Right forelimb (tissue), 1 donor: ENCODE measurements at regions not wholly inside any gene's neighbourhood (a gene's known extent, or its start where the extent isn't known, plus 50 kb on each side); places are given as distances from the start of the nearest gene placed in this dataset.

Source experiments
- DNase-seq: peaks from one replicate; pipeline ENCODE4 v3.0.0-alpha.2; 2018

DNA sequence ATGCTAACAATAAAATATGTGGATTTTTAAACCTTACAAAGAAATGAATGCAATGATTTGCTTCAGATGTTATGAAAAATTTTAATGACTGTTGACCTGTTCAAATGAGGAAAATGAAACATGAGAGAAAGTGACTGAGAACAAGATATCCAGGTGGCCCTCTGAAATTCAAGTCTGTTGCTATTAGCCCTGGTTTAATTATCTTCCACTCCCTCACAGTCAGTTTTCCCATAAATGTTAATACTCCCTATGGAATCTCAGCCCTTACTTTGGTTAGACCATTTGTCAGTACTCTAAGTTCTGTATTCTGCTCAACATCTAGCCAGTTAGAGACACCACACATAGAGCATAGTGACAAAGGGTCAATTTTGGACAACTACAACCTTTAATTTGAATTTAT is 327.8 kb downstream of the PDGFC start:
- DNase-seq, result no peak

DNA sequence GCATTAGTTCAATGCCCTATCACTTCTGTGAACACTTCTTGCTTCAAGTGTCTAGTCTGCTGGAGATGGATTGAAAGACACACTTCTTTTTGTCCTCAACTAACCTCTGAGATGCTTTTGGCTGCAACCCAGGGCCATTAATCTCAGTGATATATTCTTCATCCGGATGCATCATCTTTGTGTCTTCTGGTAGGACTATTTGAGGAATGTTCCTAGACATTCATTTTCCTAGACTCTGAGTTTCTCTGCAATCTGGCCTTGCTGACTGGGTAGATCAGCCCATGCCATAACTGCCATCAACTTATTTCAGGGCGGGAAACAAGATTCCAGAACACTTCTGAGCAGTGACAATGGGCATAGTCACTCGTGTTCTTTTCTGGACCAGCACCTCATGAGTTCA is 329.4 kb downstream of the PDGFC start:
- DNase-seq, result no peak

DNA sequence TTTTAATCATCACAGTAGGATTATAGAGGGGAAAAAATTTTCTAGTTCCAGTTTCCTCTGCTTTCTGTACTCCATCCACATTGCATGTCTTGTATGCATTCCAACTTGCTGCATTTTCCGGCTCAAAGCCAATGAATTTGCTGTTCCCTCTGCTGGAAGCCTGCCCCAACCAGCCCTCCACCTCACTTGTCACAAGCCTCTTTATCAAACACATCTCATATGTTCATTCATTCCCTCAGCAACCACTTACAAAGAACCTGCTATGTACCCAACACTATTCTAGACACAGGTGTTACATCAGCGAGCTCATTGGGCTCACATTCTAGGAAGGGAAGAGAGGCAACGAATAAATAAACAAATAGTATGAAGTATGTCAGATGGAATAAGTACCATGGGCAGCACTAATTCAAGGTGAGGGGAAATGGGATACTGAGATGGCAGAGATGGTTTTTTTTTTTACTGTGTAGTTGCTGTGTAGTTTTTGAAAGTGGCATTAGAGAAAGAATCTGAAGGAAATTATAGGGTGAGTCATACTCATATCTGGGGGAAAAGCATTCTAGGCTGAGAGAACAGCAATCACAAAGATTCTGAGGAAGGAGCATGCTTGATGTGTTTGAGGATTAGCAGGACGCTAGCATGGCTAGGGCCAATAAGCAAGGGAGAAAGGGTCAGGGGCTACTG is 332.5 kb downstream of the PDGFC start:
- DNase-seq, result peak; percentile 59

DNA sequence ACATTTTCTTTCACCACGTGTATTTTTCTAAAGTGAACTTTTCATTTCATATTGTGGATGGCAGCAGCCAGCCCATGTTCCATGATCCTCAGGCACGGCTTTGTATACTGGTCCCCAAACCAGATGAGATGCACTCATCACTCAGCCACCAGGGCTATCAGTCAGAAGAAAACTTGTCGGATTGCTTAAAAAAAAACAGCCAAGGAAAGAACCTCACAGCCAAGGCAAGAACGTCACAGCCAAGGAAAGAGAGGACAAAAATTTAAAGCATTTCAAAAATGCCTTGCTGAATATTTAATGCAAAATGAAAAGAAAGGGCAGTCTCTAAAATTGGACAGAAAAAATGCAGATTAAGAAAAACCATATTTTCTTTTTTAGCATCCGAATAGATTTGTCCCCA is 333.3 kb downstream of the PDGFC start:
- no peak for DNase-seq

DNA sequence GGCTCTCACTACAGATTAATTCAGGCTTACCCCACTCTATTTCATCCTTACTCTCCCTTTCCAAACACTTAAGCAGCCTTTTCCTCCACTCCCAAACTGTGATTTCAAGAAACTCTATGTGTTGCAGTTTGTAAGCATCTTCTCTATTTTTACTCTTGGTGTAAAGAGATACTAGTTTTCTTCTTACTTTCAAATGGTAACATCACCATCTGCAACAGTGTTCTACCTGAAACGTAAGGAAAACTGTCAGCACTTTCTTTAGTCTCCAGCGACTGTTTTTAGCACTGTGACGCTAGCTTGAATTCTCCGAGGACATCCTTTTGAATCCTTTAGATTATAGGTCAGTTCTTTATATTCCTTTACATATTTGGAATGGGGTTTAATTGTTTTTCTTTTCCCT is 335.2 kb downstream of the PDGFC start:
- DNase-seq, result no peak

DNA sequence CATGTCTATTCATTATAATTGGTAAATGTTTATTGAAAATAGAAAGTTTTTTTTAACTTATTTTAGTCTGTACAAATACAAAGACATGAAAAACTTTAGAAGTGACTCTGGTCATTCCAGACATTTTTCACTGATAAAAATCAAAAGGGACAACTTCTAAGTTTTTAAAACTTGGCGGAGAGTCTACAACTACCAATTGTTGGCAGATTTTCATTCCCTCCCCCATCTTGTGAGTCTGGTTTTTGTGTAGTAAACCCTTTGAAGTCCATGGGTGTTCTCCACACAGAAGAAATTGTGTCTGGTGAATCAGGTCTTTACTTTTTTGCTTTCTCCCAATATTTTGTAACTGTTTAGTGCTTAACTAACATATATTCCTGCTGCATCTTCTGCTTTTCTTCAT is 336.5 kb downstream of the PDGFC start:
- DNase-seq, result no peak

DNA sequence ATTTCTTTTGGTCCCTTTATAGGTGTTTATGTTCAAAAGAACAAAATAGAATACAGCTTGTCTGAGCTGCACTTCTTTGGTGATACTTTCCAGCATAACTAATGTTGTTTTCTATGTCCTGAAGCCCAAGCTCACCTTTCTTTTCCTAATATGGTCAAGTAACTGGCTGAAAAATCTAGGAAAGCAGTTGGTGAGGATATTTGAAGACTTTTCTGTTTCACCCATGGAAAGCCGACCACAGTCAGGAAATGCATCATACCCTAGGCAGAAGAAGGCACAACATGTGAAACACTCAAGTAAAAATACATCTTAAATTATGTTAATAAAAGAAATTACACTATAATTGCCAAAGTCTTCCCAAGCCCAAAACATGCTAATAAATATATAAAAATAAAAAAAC is 337.0 kb downstream of the PDGFC start:
- DNase-seq, result no peak

DNA sequence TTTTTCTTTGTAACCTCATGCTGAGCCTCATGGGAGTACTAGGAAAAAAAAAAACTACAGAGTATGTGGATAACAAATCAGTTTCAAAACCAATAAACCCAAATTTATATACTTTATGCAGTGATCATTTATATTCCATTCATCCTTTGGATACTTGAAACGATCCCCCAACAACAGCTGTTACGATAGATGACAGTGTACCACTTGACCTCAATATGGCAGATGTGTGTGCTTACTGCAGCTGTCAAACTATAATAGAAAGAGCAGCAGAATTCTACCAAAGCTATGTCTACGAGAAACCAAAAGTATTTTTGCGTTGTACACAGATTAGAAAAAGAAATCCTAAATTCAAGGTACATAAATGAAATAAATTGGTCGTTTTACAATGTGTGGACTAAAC is 337.8 kb downstream of the PDGFC start:
- DNase-seq, result no peak

DNA sequence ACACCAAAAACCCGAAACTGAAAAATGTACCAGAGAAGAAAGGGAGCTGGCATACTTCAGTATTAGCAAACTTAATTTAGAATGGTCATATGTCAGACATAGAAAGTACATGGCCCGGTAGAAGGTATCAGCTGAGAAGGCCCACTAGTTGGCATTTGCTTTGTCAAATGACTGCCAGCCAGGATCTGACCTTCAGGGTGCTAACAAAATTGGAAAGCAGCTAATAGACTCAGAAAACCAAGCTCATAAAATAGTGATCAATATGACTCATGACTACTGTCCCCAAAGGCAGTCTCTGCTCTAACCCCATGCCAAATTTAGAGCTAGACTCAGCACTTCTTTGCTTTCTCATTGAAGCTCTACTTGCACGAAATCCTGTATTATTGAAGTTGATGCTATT is 342.7 kb downstream of the PDGFC start:
- no peak for DNase-seq

DNA sequence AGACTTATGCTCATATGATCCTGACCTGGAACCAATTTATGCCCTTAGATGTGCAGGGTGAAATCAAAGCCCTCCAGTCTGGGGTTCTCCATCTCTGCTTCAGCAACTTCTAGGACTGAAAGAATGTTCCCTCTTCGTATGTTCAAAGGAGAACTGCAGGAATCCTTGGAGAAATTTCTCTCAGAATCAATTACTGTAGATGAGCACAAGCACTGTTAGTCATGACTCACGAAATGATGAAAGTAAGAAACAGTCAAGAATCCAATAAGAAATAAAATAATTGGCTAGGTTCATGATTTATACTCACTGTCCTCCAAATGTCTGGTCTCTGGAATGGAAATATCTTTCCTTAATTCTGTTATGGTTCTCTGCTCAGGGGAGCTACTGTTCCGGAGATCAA is 348.2 kb downstream of the PDGFC start:
- DNase-seq, result no peak

DNA sequence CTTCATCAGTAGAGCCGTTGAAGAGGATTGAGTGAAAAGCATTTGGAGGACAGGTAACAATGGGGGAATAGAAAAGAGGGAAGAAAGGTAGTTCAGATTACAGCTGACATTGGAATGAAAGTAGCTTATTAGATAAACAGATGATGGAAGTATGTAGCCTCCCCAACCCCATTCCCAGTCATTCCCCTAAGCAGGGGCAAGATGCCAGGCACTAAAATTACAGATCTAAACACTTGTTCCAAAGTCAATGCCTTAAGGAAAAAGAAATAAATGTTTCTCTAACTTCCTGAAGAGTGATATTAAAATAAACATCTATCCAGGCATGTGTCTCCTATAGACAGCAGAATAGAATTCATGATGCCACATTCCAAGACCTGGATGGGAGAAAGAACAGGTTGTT is 350.8 kb downstream of the PDGFC start:
- DNase-seq, result no peak

DNA sequence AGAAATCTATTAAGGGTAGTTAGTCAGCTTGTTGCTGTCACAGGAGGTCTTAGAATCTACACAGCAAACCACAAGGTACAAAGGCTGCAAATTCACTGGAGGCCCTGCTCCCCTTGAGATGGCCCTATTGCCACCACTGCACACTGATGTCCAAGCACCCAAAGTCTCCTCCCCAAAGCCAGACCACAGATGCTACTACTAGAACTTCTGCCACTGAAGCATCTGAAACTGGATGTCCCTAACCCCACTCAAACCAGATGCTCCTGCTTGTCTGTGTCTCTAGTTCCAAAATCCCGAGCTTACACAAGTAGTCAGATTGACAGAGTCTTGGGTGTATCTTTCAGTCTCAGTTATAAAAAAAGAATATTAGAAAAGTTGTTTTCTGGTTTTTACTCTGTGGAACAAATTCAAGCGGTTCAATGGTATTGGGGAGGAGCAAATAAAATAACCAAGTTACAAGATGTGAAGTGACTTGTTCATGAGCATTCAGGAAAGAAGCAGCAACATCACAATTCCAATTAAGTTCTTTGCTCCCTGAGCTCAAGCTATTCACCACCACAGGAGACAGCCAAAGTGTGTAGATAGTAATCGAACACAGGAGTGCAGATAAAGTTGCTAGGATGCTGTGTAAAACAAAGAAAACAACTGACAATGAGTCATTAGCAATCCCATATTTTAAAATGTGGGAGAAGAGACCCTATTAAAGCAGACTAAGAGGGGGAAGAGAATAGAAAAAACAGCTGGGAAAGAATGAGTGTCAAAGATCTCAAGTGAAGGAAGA is 352.3 kb downstream of the PDGFC start:
- no peak for DNase-seq

DNA sequence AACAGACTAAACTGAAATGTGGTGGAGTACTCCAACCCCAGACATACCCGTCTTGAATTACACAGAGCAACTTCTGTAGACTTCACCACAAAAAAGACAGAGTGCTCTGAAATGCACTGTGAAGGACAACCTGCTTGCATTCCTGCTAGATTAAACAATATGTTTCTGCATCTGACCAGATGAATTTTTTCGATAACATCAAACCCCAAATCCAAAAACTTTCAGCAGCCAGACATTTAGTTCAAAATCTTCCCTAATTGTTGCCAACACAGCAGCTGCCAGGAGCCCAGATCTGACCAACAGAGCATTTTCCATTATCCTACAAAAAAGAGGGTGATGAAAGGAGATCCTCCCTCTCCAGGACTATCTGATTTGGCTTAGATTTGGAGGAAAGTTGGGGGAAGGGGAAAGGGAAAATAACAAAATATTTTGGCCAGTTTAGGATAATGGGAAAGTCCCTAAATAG is 356.5 kb downstream of the PDGFC start:
- no peak for DNase-seq

DNA sequence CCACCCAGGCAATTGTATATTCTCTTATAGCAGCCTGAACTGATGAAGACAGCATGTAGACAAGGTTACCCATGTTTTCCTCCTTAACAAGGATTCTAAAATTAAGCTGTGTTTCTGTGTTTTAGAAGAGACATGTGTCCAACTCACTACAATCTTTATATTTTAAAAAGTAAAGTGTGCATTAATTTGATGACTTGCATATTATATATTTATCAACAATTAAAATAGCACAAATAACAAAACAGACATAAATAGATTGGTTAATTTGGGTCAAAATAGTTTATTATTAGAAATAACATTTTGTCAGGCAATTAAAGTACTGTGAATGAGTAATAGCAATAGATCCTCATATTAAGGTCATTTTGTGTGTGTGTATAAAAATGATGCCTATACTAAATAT is 357.1 kb downstream of the PDGFC start:
- DNase-seq, result no peak

DNA sequence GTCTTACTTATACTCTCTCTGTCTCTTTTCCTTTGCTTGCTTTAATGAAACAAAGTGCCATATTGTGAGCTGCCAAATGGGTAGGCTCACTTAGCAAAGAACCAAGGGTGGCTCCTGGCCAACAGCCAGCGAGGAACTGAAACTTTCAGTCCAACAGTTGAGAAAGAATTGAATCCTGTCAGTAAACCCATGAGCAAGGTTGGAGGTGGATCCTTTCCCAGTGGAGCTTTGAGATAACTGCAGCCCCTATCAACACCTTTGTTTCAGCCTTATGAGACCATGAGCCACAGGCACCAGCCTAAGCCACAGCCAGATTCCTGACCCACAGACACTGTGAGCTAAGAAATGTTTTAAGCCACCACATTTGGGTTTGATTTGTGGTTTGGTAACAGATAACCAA is 362.2 kb downstream of the PDGFC start:
- DNase-seq, result no peak

DNA sequence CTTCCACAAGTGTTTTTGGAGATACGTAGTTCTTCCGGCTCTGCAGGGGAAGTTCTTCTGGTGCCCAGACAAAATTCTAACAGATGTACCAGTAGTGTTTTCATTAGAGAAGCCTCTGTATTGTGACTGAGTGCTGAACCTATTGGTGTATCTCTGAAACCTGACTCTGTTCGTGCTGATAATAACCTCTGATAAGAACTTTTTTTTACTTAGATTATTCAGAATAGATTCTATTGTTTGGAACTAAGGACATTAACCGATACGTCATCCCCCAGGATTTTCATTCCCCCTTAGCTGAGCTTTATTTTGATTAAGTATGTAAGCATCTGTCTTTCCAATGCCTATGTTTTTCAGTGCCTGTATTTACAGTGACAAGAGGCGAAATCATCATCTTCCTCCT is 362.9 kb downstream of the PDGFC start:
- DNase-seq, result no peak

DNA sequence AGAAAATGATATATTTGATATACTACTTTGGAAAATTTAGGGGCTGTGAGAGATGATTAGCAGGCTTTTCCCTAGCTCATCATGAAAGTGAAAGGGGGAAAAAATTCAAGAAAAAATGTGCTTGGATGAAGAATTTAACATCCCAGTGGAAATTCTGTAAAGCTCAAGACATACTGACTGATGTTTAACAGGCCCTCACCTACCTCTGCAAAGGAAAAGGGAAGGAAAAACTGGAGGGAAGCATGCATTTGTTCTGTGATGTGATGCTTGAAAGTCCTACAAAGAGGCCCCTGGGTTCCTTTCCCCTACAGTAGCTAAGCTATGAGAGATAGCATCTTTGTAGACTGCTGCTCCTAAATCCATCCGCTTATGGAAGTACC is 364.1 kb downstream of the PDGFC start:
- DNase-seq, result no peak

DNA sequence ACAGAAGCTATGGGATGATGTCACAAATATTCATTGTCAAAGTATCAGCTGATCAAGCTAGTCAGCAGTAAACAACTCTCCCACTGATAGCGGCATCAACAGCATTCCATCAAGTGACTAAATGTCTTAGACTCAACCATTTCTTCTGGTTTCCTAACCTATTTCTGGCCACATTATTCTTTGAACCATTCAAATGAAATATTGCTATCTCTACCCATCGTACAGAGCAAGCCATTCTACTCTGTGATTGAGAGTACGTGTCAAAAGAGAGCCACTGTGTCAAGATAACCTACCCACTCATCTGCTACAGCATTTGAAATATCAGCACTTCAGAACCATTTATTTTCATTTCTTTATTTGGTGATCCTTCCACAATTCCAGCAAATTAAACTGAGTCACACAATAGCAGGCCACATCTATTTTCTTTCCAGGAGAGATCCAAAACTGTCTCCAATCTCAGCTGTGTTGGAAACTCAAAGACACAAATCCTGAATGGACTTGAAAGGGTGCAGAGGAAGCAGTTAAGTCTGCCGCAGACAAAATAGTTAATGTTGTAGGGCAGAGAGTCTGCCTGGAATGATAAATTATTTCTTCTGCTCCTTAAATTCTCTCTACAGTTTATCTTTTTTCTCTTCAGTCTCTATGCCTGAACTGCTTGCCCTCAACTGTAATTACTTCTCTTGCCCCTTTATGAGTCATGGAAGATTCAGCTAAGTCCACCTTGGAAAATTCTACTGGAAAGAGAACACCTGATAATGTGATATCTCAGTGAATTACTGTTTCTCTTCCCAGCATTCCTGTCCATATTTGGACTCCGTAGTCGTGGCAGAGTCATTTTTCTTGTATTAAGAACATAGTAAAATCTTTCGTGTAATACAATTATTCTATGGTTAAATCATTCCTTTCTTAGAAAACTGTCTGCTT is 364.8 kb downstream of the PDGFC start:
- DNase-seq, result no peak

DNA sequence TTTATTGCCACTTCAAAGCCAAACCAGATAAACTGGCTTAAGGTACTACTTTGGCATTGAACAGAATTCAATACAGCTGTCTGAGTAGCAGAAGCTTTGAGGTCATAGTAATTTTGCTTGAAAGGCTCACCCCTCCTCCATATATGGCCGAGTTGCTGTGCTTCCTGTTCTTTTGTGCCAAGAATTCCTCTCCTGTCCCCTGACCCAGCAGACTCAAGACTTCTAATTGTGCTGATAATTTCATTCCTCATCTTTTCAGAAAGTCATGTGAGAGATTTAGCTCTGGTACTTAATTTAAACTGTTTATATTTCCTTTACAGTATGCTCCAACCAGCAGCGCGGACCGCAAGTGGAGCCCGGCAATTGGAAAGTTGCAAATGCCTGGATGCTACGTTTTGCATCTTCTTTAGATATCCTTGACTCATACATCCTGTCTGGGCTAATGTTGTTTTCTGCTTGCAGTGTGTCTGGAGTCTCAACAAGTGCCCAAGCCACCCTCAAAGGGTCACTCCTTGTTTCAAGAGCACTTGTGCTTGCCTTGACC is 373.4 kb downstream of the PDGFC start:
- no peak for DNase-seq

DNA sequence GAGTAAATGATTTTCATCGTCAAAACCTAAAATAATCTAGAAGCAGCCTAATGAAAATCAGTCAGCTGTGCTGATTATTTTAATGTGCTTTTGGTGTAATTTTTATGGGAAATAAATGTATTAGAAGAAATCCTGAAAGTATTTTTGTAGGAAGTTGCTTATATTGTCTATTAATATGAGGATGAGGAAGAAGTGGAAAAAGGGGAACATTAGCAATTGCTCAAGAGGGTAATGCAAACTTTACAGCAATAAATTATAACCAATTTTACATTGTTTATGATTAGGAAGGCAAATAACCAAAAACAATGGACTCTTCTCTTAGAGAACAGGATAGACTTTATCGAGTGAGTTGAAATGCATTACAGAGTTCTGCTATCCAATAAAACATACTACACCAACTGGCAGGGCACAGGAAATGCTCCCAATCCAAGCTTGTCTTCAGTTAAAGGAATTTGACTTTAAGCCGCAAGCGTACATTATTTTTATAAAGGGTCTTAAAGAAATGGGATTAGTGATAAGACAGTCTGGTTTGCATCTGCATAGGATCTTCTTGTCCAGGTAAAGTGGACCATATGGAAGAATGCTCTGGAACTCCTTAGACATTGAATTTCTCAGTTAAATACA is 374.8 kb downstream of the PDGFC start:
- no peak for DNase-seq

DNA sequence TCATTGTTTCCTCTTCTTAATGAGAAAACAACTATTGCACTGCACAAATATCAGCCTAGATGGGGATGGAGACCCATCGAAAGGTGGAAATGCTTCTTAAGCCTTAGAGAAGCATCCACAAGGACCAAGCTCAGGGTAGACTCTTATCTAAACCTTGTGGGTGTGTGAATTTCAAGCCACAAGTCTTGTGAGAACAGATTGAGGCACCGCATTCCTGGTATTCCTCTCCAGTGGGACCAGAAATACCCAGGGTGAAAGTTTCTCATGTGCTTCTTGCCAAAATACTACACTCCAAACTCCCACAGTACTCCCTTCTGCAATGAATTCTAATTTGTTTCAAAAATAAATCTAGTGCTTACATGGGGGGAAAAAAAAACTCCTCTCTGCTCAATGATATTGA is 375.6 kb downstream of the PDGFC start:
- DNase-seq, result no peak

DNA sequence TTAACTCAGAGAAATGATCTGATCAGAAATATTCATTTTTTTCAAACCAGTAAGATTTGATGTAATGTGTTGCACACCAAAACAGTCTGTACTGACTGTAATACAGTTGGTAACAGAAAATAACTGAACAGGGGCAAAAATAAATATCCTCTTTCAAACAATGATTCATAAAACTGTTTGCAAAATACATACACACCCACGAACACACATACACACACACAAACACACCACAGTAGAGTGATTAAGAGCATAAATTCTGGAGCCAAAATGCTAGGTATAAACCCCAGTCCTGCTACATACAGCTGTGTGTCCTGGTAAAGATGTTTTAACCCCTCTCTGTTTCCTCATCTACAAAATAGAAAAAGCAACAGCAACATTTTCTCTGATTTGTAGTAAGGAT is 376.6 kb downstream of the PDGFC start:
- no peak for DNase-seq

DNA sequence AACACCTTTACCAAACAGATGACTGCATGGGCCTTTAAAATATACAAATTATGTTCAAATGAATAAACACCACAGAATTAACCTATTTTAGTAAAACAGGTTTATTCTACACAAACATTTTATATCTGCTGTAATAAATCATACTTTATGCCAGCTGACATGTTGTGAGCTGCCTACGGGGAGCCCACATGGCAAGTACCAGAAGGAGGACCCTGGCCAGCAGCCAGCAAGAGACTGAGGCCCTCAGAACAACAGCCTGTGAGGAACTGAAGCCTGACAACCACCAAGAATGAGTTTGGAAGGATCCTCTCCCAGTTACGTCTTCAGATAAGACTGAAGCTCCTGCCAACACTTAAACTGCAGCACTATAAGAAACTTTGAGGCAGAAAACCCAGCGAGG is 377.0 kb downstream of the PDGFC start:
- no peak for DNase-seq
